ENCODE measurements at regions not wholly inside any gene's neighbourhood (a gene's known extent, or its start where the extent isn't known, plus 50 kb on each side); places are given as distances from the start of the nearest gene placed in this dataset.

GRCh38 chr13:59229861-59230260 lies 933.9 kb downstream of the DIAPH3 start:
- H3K27ac ChIP-seq (ENCODE audit: low read depth): no peak overlapping the region
- H3K9me2 ChIP-seq (ENCODE audit: insufficient read depth): no peaks in the 10 kb centered on the region
- no peaks in the 10 kb centered on the region for H3K4me1 ChIP-seq (ENCODE audit: insufficient read depth)
- no peaks in the 10 kb centered on the region for H4K20me1 ChIP-seq (replicated peaks; ENCODE audit: insufficient read depth)
- no peak for ATAC-seq
- no peak overlapping the region for H3K4me2 ChIP-seq
- H3F3A ChIP-seq (replicated peaks; ENCODE audit: low read depth): no peaks in the 10 kb centered on the region
- H3K27ac Mint-ChIP-seq: no peak overlapping the region
- DNase-seq (ENCODE audit: low spot score): no peak
- H3K9me3 Mint-ChIP-seq: no peaks in the 10 kb centered on the region
- no peak overlapping the region for H3K4me3 ChIP-seq
- no peak overlapping the region for H2AFZ ChIP-seq
- TF ChIP-seq EZH2 (IDR thresholded peaks at IDR 0.05; ENCODE audit: low read depth, unreplicated experiment): no peak
- no peak for TF ChIP-seq EZH2phosphoT487 (IDR thresholded peaks at IDR 0.05; ENCODE audit: unreplicated experiment)
- H3K27me3 ChIP-seq (ENCODE audit: insufficient read depth): no peaks in the 10 kb centered on the region
- no peak overlapping the region for H3K4me3 Mint-ChIP-seq
- no peaks in the 10 kb centered on the region; the same call in 2 of the 3 replicates for H3K4me1 Mint-ChIP-seq
- H3K36me3 Mint-ChIP-seq (ENCODE audit: low read depth): no peaks in the 10 kb centered on the region
- H3K36me3 ChIP-seq (ENCODE audit: insufficient read depth): no peaks in the 10 kb centered on the region
- peaks cover 1% of the 10 kb centered on the region for H3K27me3 Mint-ChIP-seq (ENCODE audit: insufficient read depth, low read depth, poor library complexity)
- no peaks in the 10 kb centered on the region for H3K79me2 ChIP-seq (replicated peaks; ENCODE audit: insufficient read depth)

GRCh38 chr13:59230484-59231264 lies 933.1 kb downstream of the DIAPH3 start:
- H3K9me3 Mint-ChIP-seq: no peaks in the 10 kb centered on the region
- no peaks in the 10 kb centered on the region for H3K4me1 ChIP-seq (ENCODE audit: insufficient read depth)
- H3K79me2 ChIP-seq (replicated peaks; ENCODE audit: insufficient read depth): no peaks in the 10 kb centered on the region
- TF ChIP-seq POLR2AphosphoS5 (IDR thresholded peaks at IDR 0.05; ENCODE audit: low read depth) (no peak), NANOG (IDR thresholded peaks at IDR 0.05; ENCODE audit: borderline replicate concordance) (no peak), CTCF (conservative IDR thresholded peaks at IDR 0.05; ENCODE audit: low read depth in 2 of 2) (no peak), ZNF114 (CRISPR knock-in tag; IDR thresholded peaks at IDR 0.05) (no peak), CREB1 (CRISPR knock-in tag; IDR thresholded peaks at IDR 0.05; ENCODE audit: low read depth) (no peak), STAT1 (IDR thresholded peaks at IDR 0.05; ENCODE audit: unreplicated experiment) (no peak)
- H3K4me2 ChIP-seq: no peak overlapping the region
- H3K27me3 Mint-ChIP-seq (ENCODE audit: insufficient read depth, low read depth, poor library complexity): peaks cover 1% of the 10 kb centered on the region
- H3K4me3 ChIP-seq: no peak overlapping the region
- H3K36me3 Mint-ChIP-seq (ENCODE audit: low read depth): no peaks in the 10 kb centered on the region
- ATAC-seq (no peak), DNase-seq (ENCODE audit: low spot score) (no peak)
- H3K36me3 ChIP-seq (ENCODE audit: insufficient read depth): no peaks in the 10 kb centered on the region
- H3K27me3 ChIP-seq (ENCODE audit: insufficient read depth): no peaks in the 10 kb centered on the region
- no peaks in the 10 kb centered on the region for H3F3A ChIP-seq (replicated peaks; ENCODE audit: low read depth)
- no peak overlapping the region for H2AFZ ChIP-seq
- H3K9me2 ChIP-seq (ENCODE audit: insufficient read depth): no peaks in the 10 kb centered on the region
- no peaks in the 10 kb centered on the region for H3K4me1 Mint-ChIP-seq
- H4K20me1 ChIP-seq (replicated peaks; ENCODE audit: insufficient read depth): no peaks in the 10 kb centered on the region
- no peak overlapping the region for H3K27ac Mint-ChIP-seq
- H3K27ac ChIP-seq (ENCODE audit: low read depth): no peak overlapping the region
- H3K4me3 Mint-ChIP-seq: no peak overlapping the region

- TF ChIP-seq ETS1 (IDR thresholded peaks at IDR 0.05) (no peak), ZNF331 (CRISPR knock-in tag; IDR thresholded peaks at IDR 0.05; ENCODE audit: low read depth) (no peak), ZNF114 (CRISPR knock-in tag; IDR thresholded peaks at IDR 0.05) (no peak), EZH2phosphoT487 (IDR thresholded peaks at IDR 0.05; ENCODE audit: unreplicated experiment) (no peak), CTCF (conservative IDR thresholded peaks at IDR 0.05; ENCODE audit: low read depth in 2 of 2) (no peak), CREB1 (CRISPR knock-in tag; IDR thresholded peaks at IDR 0.05; ENCODE audit: low read depth) (no peak), STAT1 (IDR thresholded peaks at IDR 0.05; ENCODE audit: unreplicated experiment) (no peak), POLR2AphosphoS5 (IDR thresholded peaks at IDR 0.05; ENCODE audit: low read depth) (no peak), NANOG (IDR thresholded peaks at IDR 0.05; ENCODE audit: borderline replicate concordance) (no peak)
- Histone ChIP-seq H3K9me2 (ENCODE audit: insufficient read depth) (no peaks in the 10 kb centered on the region), H3K27ac (ENCODE audit: low read depth) (no peak overlapping the region), H4K20me1 (replicated peaks; ENCODE audit: insufficient read depth) (no peaks in the 10 kb centered on the region), H3K27me3 (ENCODE audit: insufficient read depth) (no peaks in the 10 kb centered on the region), H3K79me2 (replicated peaks; ENCODE audit: insufficient read depth) (no peaks in the 10 kb centered on the region), H3K4me1 (ENCODE audit: insufficient read depth) (no peaks in the 10 kb centered on the region), H2AFZ (no peak overlapping the region), H3K4me3 (no peak overlapping the region), H3K4me2 (no peak overlapping the region), H3K36me3 (ENCODE audit: insufficient read depth) (no peaks in the 10 kb centered on the region), H3F3A (replicated peaks; ENCODE audit: low read depth) (no peaks in the 10 kb centered on the region)
- H3K27ac Mint-ChIP-seq: no peak overlapping the region
- no peaks in the 10 kb centered on the region for H3K27me3 Mint-ChIP-seq (ENCODE audit: insufficient read depth, low read depth, poor library complexity)
- ATAC-seq: no peak
- H3K4me3 Mint-ChIP-seq: no peak overlapping the region
- no peaks in the 10 kb centered on the region for H3K4me1 Mint-ChIP-seq
- no peaks in the 10 kb centered on the region for H3K36me3 Mint-ChIP-seq (ENCODE audit: low read depth)
- H3K9me3 Mint-ChIP-seq: no peaks in the 10 kb centered on the region
- no peak for DNase-seq (ENCODE audit: low spot score)
Measured at GRCh38 chr13:59236309-59236919, 927.3 kb downstream of the DIAPH3 start.

Measured in GM23338 (cell line).